Osteoblast (primary cell): ENCODE measurements at regions not wholly inside any gene's neighbourhood (a gene's known extent, or its start where the extent isn't known, plus 50 kb on each side); places are given as distances from the start of the nearest gene placed in this dataset.

Experiments used
- DNase-seq: peaks from one replicate; pipeline ENCODE4 v3.0.0; 2011; ENCODE audit warnings: low spot score, mixed read lengths; ENCODE audit not compliant: insufficient read length; ENCODE audit errors: missing footprints
- H2AFZ ChIP-seq: 2 replicates; pipeline ENCODE4 v1.6.0; 2011; ENCODE audit warnings: mild to moderate bottlenecking, low read length
- H3K27ac ChIP-seq: 2 replicates; pipeline ENCODE4 v1.5.1; 2011; ENCODE audit warnings: mild to moderate bottlenecking, low read depth, low read length, moderate library complexity
- H3K27me3 ChIP-seq: 2 replicates; pipeline ENCODE4 v1.6.0; 2012; ENCODE audit warnings: mild to moderate bottlenecking, control low read depth, inconsistent platforms, low read length, moderate library complexity; ENCODE audit not compliant: insufficient read depth
- H3K36me3 ChIP-seq: 2 replicates; pipeline ENCODE4 v1.5.1; 2011; ENCODE audit warnings: mild to moderate bottlenecking, low read length, control low read depth, moderate library complexity; ENCODE audit not compliant: insufficient read depth
- H3K4me1 ChIP-seq: 2 replicates; pipeline ENCODE4 v1.5.1; 2011; ENCODE audit warnings: mild to moderate bottlenecking, low read length, control low read depth, moderate library complexity; ENCODE audit not compliant: insufficient read depth
- H3K4me2 ChIP-seq: 2 replicates; pipeline ENCODE4 v1.6.0; 2011; ENCODE audit warnings: mild to moderate bottlenecking, low read length; ENCODE audit not compliant: insufficient read depth
- H3K4me3 ChIP-seq: fragments of 200-600 bp; sonication (generic); 3 replicates; pipeline ENCODE4 v1.5.1; 2012; ENCODE audit warnings: mild to moderate bottlenecking, low read length, inconsistent platforms; ENCODE audit not compliant: insufficient read depth
- H3K79me2 ChIP-seq: 2 replicates; pipeline ENCODE4 v1.6.0; 2012; ENCODE audit warnings: mild to moderate bottlenecking, low read length, control low read depth, inconsistent platforms; ENCODE audit not compliant: insufficient read depth
- H3K9me3 ChIP-seq: 2 replicates; pipeline ENCODE4 v1.5.1; 2011; ENCODE audit warnings: low read depth, low read length, control low read depth
- H4K20me1 ChIP-seq: 2 replicates; pipeline ENCODE4 v1.6.0; 2012; ENCODE audit warnings: mild to moderate bottlenecking, low read length, control low read depth; ENCODE audit not compliant: insufficient read depth
- CTCF ChIP-seq: IDR thresholded peaks from 2 replicates; pipeline ENCODE4 v1.5.1; 2011; ENCODE audit warnings: mild to moderate bottlenecking, low read depth, low read length, moderate library complexity; ENCODE audit errors: extremely low read depth

- Histone ChIP-seq H3K36me3 (no peaks in the 10 kb centered on the region), H3K27me3 (no peaks in the 10 kb centered on the region), H3K4me2 (no peak overlapping the region), H3K4me3 (no peak overlapping the region), H3K4me1 (peaks cover 17% of the 10 kb centered on the region), H3K27ac (no peak overlapping the region), H3K79me2 (no peaks in the 10 kb centered on the region), H3K9me3 (no peaks in the 10 kb centered on the region), H4K20me1 (no peaks in the 10 kb centered on the region), H2AFZ (no peak overlapping the region)
- no peak for TF ChIP-seq CTCF
- no peak for DNase-seq
Measured at GRCh38 chr1:185497177-185497576, 180.1 kb upstream of the IVNS1ABP start.

DNA sequence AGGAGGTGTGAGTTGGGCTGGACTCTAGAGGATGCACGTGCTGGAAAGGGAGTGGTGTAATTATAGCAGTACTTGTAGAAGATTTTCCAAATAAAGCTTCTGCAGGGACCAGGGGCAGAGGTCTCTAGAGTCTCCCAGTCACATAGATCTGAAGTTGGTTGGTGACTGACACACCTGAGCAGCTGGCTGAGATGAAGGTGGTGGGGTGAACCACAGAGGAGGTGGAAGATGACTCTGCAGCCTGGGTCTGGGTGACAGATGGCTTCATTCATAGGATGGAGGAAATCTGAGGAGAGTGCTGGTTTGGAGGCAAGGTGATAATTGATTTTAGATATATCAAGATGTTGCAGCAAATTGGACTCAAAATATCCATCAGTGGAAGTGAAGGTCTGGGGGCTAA, 178.9 kb upstream of the IVNS1ABP start:
- H3K79me2 ChIP-seq: no peaks in the 10 kb centered on the region
- no peaks in the 10 kb centered on the region for H3K36me3 ChIP-seq
- H3K4me3 ChIP-seq: no peak overlapping the region
- no peaks in the 10 kb centered on the region for H3K27me3 ChIP-seq
- H3K4me2 ChIP-seq: no peak overlapping the region
- H4K20me1 ChIP-seq: no peaks in the 10 kb centered on the region
- no peak overlapping the region for H2AFZ ChIP-seq
- no peaks in the 10 kb centered on the region for H3K9me3 ChIP-seq
- TF ChIP-seq CTCF: no peak
- DNase-seq: no peak
- H3K27ac ChIP-seq: no peak overlapping the region
- peaks cover 16% of the 10 kb centered on the region for H3K4me1 ChIP-seq

GRCh38 chr1:185495007-185495406, 178.0 kb upstream of the IVNS1ABP start:
- H3K9me3 ChIP-seq: no peaks in the 10 kb centered on the region
- no peak overlapping the region for H2AFZ ChIP-seq
- no peak overlapping the region for H3K4me2 ChIP-seq
- no peaks in the 10 kb centered on the region for H3K79me2 ChIP-seq
- no peaks in the 10 kb centered on the region for H3K27me3 ChIP-seq
- no peak for DNase-seq
- TF ChIP-seq CTCF: no peak
- no peak overlapping the region for H3K4me3 ChIP-seq
- no peaks in the 10 kb centered on the region for H3K36me3 ChIP-seq
- H3K27ac ChIP-seq: no peak overlapping the region
- peaks cover 7% of the 10 kb centered on the region for H3K4me1 ChIP-seq
- H4K20me1 ChIP-seq: no peaks in the 10 kb centered on the region

- no peak for TF ChIP-seq CTCF
- Histone ChIP-seq H3K79me2 (no peaks in the 10 kb centered on the region), H2AFZ (no peak overlapping the region), H3K9me3 (no peaks in the 10 kb centered on the region), H3K4me1 (no peaks in the 10 kb centered on the region), H3K4me3 (no peak overlapping the region), H3K36me3 (no peaks in the 10 kb centered on the region), H3K27ac (no peak overlapping the region), H3K4me2 (no peak overlapping the region), H4K20me1 (no peaks in the 10 kb centered on the region), H3K27me3 (no peaks in the 10 kb centered on the region)
- DNase-seq: no peak
Measured at GRCh38 chr1:185492089-185492825, 175.2 kb upstream of the IVNS1ABP start.
